Umbilical cord (tissue), 1 donor: ENCODE measurements at regions not wholly inside any gene's neighbourhood (a gene's known extent, or its start where the extent isn't known, plus 50 kb on each side); places are given as distances from the start of the nearest gene placed in this dataset.
A peak's percentile ranks its signal among the peaks of the same experiment; 100 is the strongest.

ENCODE experiments used
- DNase-seq: peaks from one replicate; pipeline ENCODE4 v3.0.0-alpha.2; 2015; ENCODE audit warnings: low spot score

DNA sequence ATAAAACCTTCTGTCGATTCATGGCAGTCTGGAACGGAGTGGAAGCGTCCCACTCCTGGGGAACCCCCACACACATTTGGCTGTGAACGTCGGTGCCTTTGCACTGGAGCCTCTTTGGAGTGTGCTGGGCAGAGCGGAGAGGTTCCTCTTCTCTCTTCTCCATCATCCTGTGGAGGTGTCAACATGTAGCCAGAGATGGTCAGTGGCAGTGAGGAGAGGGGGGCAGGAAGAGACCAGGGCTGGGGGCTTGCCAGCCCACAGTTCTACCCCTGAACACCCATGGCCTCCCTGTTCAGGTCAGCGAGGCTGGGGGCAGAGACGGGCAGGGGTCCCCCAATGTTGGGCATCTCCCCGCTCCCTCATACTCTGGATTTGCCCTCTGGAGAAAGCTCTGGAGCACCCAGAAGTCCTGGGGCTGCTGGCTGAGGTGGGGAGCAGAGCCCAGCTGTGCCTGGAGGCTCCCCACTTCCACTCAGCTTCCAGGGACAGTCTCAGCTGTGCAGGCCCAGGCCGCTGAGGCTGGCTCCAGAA lies 223.7 kb downstream of the SEC14L1 start:
- DNase-seq, result no peak

DNA sequence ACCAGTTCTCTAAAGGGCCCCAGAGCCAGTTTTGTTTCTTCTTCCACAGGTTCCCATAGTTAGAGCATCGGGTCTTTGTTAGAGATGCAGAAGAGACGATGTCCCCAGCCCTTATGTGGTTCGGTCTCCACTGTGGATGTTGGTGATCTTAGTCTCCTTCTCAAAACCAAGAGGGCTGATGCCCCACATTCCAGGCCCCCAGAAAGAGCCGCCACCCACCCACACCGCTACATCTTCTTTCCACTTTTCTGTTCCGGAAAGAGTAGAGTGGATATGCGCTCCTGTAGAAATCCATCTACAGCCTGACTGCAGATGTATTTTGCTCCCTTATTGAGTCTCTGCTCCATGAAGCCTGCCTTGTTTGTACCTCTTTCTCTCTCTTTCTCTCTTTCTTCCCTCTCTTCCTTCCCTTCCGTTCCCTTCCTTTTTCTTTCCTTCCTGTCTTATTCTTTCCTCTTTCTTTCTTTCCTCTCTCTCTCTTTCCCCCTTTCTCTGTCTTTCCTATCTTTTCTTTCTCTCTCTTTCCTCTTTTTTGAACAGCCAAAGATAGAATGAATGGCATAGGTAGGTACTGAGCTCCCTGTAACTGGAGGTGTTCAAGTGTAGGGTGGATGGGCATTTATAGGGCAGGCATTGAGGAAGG lies 224.3 kb downstream of the SEC14L1 start:
- no peak for DNase-seq

GRCh38 chr17:77365584-77366186 lies 224.9 kb downstream of the SEC14L1 start:
- peak; percentile 73 for DNase-seq

GRCh38 chr17:77366206-77366557 lies 225.4 kb downstream of the SEC14L1 start:
- DNase-seq, result peak; percentile 28

GRCh38 chr17:77366558-77367245 lies 225.9 kb downstream of the SEC14L1 start:
- peak; percentile 75 for DNase-seq

GRCh38 chr17:77369544-77369971 lies 228.8 kb downstream of the SEC14L1 start:
- no peak for DNase-seq

- DNase-seq, result peak; percentile 65
Measured at GRCh38 chr17:77370586-77370985, 229.8 kb downstream of the SEC14L1 start.

GRCh38 chr17:77371117-77371887 lies 230.5 kb downstream of the SEC14L1 start:
- DNase-seq, result peak; percentile 62

DNA sequence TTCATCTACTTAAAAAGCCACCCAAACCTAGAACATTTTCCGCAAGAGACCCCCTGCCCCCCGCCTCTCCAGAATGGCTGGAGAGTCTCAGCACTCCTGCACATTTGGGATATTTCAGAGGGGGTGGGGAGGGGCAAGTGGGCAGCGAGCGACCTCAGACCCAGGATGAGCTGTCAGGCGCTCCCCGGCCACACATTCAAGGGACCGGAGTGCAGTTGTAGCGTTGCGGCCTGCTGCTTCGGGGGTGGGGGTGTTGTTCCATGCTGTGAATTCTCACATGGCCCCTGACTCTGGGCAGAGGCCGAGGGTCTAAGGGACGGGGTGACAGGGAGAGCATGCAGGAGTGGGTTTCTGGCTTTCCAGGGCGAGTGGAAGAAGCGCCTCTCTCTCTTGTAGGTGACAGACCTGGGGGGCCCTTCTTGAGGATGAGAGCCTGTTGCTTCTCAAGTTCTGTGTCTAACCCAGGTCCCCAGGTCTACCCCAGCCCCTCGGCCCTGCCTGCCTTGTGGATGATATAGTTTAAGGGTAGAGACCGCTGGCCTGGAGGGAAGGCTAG lies 231.2 kb downstream of the SEC14L1 start:
- no peak for DNase-seq

- DNase-seq, result peak; percentile 90
Measured at GRCh38 chr17:77372444-77373298, 231.9 kb downstream of the SEC14L1 start.

- DNase-seq, result peak; percentile 43
Measured at GRCh38 chr17:77373299-77374169, 232.8 kb downstream of the SEC14L1 start.

- DNase-seq, result peak; percentile 96
Measured at GRCh38 chr17:77374170-77374936, 233.6 kb downstream of the SEC14L1 start.

DNA sequence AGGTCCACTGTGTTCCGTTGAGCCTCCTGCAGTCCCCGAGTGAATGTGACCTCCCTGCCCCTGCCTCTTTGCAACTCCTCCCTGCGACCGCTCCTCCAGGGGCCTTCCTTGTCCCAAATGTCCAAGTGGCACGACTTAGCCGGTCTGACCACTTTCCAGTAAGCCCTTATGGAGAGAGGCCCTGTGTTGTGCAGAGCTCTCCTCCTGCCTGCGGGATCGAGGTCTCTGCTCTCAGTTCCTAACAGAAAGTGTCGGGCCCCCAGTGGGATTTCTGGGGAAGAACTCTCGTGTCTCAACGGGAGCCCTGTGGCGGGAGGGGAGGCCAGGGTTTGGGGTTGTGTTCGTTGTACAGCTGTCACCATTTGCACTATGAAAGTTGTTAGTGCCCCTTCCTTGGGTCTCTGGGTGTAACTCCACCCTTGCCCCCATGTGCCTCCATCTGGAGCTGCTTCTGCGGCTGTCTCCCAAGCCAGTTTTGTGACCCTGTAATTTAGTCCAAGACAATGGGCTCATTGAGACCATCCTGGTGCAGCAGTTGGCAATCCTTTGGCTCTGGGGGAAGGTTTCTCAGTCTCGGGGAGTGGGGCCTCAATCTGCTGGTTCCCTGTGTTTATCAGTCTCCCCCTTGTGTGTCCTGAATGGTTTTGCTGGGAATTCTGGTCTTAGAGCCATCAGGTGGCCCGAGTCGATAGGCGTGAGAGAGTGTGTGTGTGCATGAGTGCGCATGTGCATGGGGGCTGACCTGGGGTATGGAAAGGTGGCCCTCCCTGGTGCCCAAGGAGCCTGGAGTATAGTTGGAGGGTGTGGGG lies 234.5 kb downstream of the SEC14L1 start:
- DNase-seq, result peak; percentile 32

DNA sequence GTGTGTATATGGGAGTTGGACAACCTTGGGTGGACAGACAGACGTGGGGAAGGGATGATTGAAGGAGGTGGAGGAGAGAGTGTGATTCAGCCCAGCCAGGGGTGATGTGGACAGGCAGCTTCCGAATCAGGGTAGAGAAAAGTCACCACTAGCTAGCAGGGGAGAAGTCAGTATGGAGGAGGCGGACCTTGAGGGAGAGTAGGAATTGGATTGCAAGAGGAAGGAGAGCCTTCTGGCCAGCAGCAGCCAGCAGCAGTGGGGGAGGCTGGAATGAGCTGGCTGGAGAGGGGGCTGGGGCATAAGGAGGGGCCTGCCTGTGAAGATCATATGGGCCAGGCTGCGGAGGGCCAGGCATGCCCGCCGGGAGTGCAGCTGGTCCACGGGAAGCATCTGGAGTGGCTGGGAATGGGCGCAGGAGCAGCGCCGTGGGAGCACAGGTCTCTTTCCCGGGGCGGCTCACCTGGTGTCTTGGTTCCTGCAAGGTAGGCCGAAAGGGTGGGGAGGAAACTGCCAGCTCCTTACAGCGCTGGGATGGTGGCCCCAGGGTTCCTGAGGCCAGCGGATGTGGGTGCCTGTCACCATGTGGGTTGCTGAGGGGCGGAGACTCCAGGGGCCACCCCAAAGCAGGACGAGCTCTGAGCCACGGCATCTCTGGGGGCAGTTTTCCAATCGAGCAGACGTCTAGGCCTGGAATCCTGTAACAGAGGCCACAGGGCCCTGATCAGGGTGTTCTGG lies 235.3 kb downstream of the SEC14L1 start:
- peak; percentile 75 for DNase-seq

DNA sequence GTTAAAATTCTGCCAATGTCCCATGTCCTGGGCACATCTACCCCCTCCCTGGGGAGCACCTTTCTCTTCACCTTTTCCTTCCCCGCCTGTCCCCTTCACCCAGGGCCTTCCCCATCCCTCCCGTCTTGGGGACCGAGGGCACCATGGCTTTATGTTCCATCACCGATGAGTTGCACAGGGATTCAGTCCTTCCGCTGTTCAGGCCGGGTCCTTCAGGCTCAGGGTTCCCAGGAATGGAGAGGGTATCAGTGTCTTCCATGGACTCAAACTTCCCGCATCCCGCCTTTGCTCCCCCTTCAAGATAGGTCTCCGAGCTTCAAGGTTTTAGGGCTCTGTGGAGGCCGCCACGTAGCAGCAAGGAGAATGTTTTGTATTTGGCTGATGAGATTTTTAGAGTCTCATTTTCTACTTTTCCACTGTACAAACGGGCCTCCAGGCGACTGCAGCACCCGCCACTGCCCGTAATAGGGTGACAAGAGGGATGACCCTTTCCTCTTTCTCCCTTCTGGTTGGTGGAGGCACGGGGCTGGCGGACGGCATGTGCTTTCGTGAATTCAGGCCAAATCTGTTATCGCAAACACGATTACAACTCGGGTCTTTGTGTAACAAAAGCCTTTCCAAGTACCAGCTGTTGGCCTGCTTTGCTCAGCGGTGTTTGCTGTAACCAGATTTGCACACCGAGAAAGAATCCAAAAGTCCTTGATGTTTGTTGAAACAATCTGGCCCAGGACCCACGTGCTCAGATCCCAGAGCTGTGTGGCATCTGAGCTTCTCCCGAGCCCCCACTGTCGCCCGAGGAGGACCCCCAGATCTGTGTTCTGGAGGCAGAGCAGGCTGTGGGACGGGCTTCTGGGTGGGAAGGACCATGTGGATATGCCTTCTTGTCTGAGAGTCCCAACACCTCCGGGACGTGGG lies 236.3 kb downstream of the SEC14L1 start:
- DNase-seq, result peak; percentile 73

DNA sequence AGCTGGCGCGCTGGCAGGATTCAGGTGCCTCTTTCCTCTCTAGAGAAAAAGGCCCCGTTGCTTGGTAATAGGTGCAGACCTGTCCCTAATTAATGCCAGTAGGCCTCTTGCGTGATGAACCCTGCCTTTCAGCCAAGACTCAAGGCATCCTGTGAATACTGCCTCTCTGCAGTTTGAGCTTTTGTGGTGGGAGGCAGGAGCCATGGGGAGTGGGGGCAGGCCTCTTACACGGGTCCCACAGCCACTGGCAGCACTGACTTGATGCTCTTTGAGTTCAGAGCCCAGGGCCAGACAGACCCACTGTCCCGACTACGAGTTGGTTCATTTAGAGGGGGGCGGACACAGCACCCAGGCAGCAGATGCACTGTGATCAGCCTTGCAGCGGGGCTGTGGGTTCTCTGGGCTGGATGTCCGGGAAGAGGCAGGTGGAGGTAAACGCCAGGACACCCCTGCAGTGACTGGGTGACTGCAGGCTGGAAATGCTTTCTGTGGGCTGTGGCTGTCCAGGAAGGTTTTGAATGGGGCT lies 237.0 kb downstream of the SEC14L1 start:
- no peak for DNase-seq
